ENCODE measurements at regions not wholly inside any gene's neighbourhood (a gene's known extent, or its start where the extent isn't known, plus 50 kb on each side); places are given as distances from the start of the nearest gene placed in this dataset.
A peak's percentile ranks its signal among the peaks of the same experiment; 100 is the strongest.

GRCh38 chr15:95928822-95929221, 401.7 kb upstream of the NR2F2 start:
- H4K20me1 ChIP-seq (replicated peaks; ENCODE audit: insufficient read depth): no peaks in the 10 kb centered on the region
- no peak for TF ChIP-seq CREB1 (CRISPR knock-in tag; IDR thresholded peaks at IDR 0.05; ENCODE audit: low read depth)
- TF ChIP-seq NANOG (IDR thresholded peaks at IDR 0.05; ENCODE audit: borderline replicate concordance): no peak
- TF ChIP-seq JUNB (IDR thresholded peaks at IDR 0.05; ENCODE audit: unreplicated experiment): no peak
- no peak for TF ChIP-seq STAT1 (IDR thresholded peaks at IDR 0.05; ENCODE audit: unreplicated experiment)
- TF ChIP-seq ETS1 (IDR thresholded peaks at IDR 0.05): no peak
- no peak for TF ChIP-seq ZNF331 (CRISPR knock-in tag; IDR thresholded peaks at IDR 0.05; ENCODE audit: low read depth)
- no peak for TF ChIP-seq EZH2phosphoT487 (IDR thresholded peaks at IDR 0.05; ENCODE audit: unreplicated experiment)
- TF ChIP-seq CTCF (conservative IDR thresholded peaks at IDR 0.05; ENCODE audit: low read depth in 2 of 2): no peak
- no peak for TF ChIP-seq REST (IDR thresholded peaks at IDR 0.05; ENCODE audit: unreplicated experiment)
- TF ChIP-seq ZNF114 (CRISPR knock-in tag; IDR thresholded peaks at IDR 0.05): no peak
- peak overlapping the region; percentile 43; the same call in 1 of the 2 replicates for H2AFZ ChIP-seq
- H3K27ac ChIP-seq (ENCODE audit: low read depth): no peak overlapping the region
- no peaks in the 10 kb centered on the region for H3K36me3 Mint-ChIP-seq (ENCODE audit: low read depth)
- no peaks in the 10 kb centered on the region for H3K36me3 ChIP-seq (ENCODE audit: insufficient read depth)
- no peak overlapping the region for H3K27ac Mint-ChIP-seq
- no peaks in the 10 kb centered on the region for H3K9me2 ChIP-seq (ENCODE audit: insufficient read depth)
- H3F3A ChIP-seq (replicated peaks; ENCODE audit: low read depth): no peaks in the 10 kb centered on the region
- H3K9me3 Mint-ChIP-seq: no peaks in the 10 kb centered on the region
- no peaks in the 10 kb centered on the region for H3K79me2 ChIP-seq (replicated peaks; ENCODE audit: insufficient read depth)
- DNase-seq (ENCODE audit: low spot score): no peak
- peaks cover 4% of the 10 kb centered on the region for H3K27me3 Mint-ChIP-seq (ENCODE audit: insufficient read depth, low read depth, poor library complexity)
- H3K4me2 ChIP-seq: no peak overlapping the region
- no peaks in the 10 kb centered on the region for H3K27me3 ChIP-seq (ENCODE audit: insufficient read depth)
- no peak overlapping the region for H3K4me3 Mint-ChIP-seq
- 0 out of 3 replicates have a peak, but pooled peaks cover 5% of the 10 kb centered on the region for H3K4me1 Mint-ChIP-seq
- no peak for ATAC-seq
- no peaks in the 10 kb centered on the region for H3K4me1 ChIP-seq (ENCODE audit: insufficient read depth)
- no peak overlapping the region for H3K4me3 ChIP-seq
